Esophagus muscularis mucosa (tissue), 4 donors: ENCODE measurements at regions not wholly inside any gene's neighbourhood (a gene's known extent, or its start where the extent isn't known, plus 50 kb on each side); places are given as distances from the start of the nearest gene placed in this dataset.

Source experiments
- DNase-seq: peaks from one replicate; pipeline ENCODE4 v3.0.0-alpha.2; 2017; ENCODE audit errors: extremely low spot score
- H3K27ac ChIP-seq, 4 donors: fragments of 200-600 bp; sonication (generic); replicated peaks in 1 of 4; 1 replicate in 3 of 4; 2 replicates in 1 of 4; pipeline ENCODE4 v1.5.1; 2016 to 2019; ENCODE audit warnings: mild to moderate bottlenecking in 1 of 4
- H3K27me3 ChIP-seq, 4 donors: fragments of 200-600 bp; sonication (generic); one replicate each; pipeline versions ENCODE4 v1.5.1 to v1.6.0; 2016 to 2019
- H3K36me3 ChIP-seq, 4 donors: fragments of 200-600 bp; sonication (generic); one replicate each; pipeline ENCODE4 v1.5.1; 2016 to 2019
- H3K4me1 ChIP-seq, 4 donors: fragments of 200-600 bp; sonication (generic); one replicate each; pipeline ENCODE4 v1.5.1; 2016 to 2019
- H3K4me3 ChIP-seq, 4 donors: fragments of 200-600 bp; sonication (generic); 1 replicate in 2 of 4; 2 replicates in 2 of 4; pipeline ENCODE4 v1.5.1; 2016 to 2019; ENCODE audit warnings: mild to moderate bottlenecking in 4 of 4, moderate library complexity in 1 of 4
- H3K9me3 ChIP-seq, 4 donors: fragments of 200-600 bp; sonication (generic); 1 replicate in 3 of 4; 2 replicates in 1 of 4; pipeline ENCODE4 v1.5.1; 2016 to 2019
- CTCF ChIP-seq, 3 experiments: fragments of 200-600 bp in 2 of 3; fragments of 450-650 bp in 1 of 3; sonication (generic) in 2 of 3; IDR thresholded peaks; one replicate each; pipeline ENCODE4 v1.5.1; 2017 to 2019; ENCODE audit warnings: antibody characterized with exemption in 3 of 3, mild to moderate bottlenecking in 2 of 3, moderate library complexity in 1 of 3
- EP300 ChIP-seq: sonication (generic); formaldehyde crosslinking; IDR thresholded peaks from one replicate; pipeline ENCODE4 v1.6.1; 2017; ENCODE audit warnings: antibody characterized with exemption
- POLR2A ChIP-seq: fragments of 450-650 bp; IDR thresholded peaks from one replicate; pipeline ENCODE4 v1.6.1; 2017; ENCODE audit warnings: antibody characterized with exemption, moderate library complexity, mild to moderate bottlenecking, low read depth
- POLR2AphosphoS5 ChIP-seq, 2 donors: sonication (generic); formaldehyde crosslinking; IDR thresholded peaks; one replicate each; pipeline ENCODE4 v1.6.1; 2017; ENCODE audit warnings: antibody characterized with exemption in 2 of 2
- WGBS: methylation state at CpG from one replicate; pipeline ENCODE4 v1.1.5; 2018; 5-methylcytosine and 5-hydroxymethylcytosine counted together
- intact Hi-C: fragments of 100-400 bp; cut with DNase I; formaldehyde crosslinking; loops from one replicate; pipeline ENCODE4 v1.15.1; 2023

DNA sequence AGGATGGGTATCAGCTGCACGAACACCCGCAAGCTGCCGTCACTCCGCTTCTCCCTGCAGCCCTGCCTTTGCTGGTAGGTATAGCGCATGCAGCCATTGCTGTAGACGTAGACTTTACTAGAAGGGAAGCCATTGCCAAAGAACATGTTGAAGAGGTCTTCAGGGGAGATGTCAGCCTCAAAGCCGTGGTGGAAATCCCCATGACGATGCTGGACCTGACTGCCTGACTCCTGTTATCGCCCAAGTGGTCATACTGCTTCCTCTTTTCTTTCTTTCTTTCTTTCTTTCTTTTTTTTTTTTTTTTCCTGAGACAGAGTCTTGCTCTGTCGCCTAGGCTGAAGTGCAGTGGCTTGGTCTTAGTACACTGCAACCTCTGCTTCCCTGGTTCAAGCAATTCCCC, 68.7 kb upstream of the SPRED2 start:
- no peaks in the 10 kb centered on the region for H3K27me3 ChIP-seq
- no peaks in the 10 kb centered on the region for H3K9me3 ChIP-seq
- H3K4me3 ChIP-seq, result no peak overlapping the region
- no peak overlapping the region for H3K27ac ChIP-seq
- 92% methylated on average over 10 of the region's 10 CpGs for WGBS
- no peaks in the 10 kb centered on the region for H3K36me3 ChIP-seq
- intact Hi-C loops, result no loop called here
- TF ChIP-seq POLR2A, result no peak
- no peak for TF ChIP-seq CTCF (IDR thresholded peaks at IDR 0.05)
- TF ChIP-seq EP300, result no peak
- no peak for TF ChIP-seq POLR2AphosphoS5 (IDR thresholded peaks at IDR 0.05)
- no peaks in the 10 kb centered on the region for H3K4me1 ChIP-seq
- no peak for DNase-seq

DNA sequence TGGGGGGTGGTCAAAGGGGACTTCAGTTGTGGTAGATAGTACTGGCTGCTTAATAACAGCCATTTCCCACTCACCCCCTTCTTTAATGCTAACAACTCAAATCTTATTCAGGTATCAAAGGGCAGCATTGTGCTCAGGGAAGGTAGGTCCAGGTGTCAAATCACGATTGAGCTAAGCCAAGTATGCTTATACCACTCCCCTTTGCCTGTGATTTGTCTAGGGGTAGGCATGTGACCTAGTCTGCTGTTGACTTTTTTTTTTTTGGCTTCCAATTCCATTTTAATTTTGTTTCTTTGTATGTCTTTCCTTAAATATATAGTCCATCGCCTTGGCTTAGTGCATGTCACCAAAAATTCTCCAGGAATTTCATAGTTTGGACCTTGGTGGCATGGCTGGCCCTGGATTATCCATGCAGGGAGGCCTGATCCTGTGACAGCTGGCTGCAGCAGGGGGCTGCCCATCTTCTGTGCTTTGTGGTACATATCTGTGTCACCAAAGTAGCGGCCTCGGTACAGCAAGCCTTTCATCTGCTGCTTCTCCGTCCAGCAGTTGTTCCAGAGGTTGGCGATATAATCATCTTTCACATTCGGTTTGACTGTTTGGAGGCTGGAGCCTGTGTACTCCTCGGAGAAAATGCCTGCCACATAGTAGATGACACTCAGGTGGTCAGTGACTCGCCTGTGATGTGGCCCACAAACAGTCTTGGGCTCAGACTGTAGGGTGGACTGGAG, 68.1 kb upstream of the SPRED2 start:
- intact Hi-C loops, result no loop called here
- Histone ChIP-seq H3K4me1 (no peaks in the 10 kb centered on the region), H3K36me3 (no peaks in the 10 kb centered on the region), H3K4me3 (no peak overlapping the region), H3K27me3 (no peaks in the 10 kb centered on the region), H3K27ac (no peak overlapping the region), H3K9me3 (no peaks in the 10 kb centered on the region)
- 92% methylated on average over 8 of the region's 9 CpGs for WGBS
- no peak for DNase-seq
- TF ChIP-seq POLR2AphosphoS5 (IDR thresholded peaks at IDR 0.05) (no peak), EP300 (no peak), POLR2A (no peak), CTCF (IDR thresholded peaks at IDR 0.05) (no peak)

- Histone ChIP-seq H3K9me3 (no peaks in the 10 kb centered on the region), H3K27ac (no peak overlapping the region), H3K36me3 (no peaks in the 10 kb centered on the region), H3K27me3 (no peaks in the 10 kb centered on the region), H3K4me1 (no peaks in the 10 kb centered on the region), H3K4me3 (no peak overlapping the region)
- WGBS, result 52% methylated on average over 6 of the region's 6 CpGs
- TF ChIP-seq CTCF (IDR thresholded peaks at IDR 0.05), result no peak
- TF ChIP-seq POLR2AphosphoS5 (IDR thresholded peaks at IDR 0.05), result no peak
- TF ChIP-seq POLR2A, result no peak
- no peak for TF ChIP-seq EP300
- DNase-seq, result no peak
- intact Hi-C loops, result no loop called here
Observed at GRCh38 chr2:65499216-65499615, 66.8 kb upstream of the SPRED2 start.

DNA sequence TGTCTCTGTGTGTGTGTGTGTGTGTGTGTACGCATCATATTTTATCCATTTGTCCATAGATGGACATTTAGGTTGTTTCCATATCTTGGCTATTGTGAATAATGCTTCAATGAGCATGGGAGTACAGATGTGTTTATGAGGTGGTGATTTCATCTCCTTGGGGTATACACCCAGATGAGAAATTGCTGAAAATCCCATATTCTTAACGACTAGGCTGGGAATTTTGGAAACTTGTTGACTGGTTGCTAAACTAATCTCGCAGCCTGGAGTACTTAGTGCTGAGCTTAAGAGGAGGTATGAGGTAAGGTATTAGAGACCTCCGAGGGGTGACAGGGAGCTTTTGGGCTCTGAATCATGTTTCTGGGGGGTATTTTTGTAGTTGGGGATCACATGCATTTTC, 66.0 kb upstream of the SPRED2 start:
- Histone ChIP-seq H3K4me1 (no peaks in the 10 kb centered on the region), H3K27ac (no peak overlapping the region), H3K27me3 (no peaks in the 10 kb centered on the region), H3K36me3 (no peaks in the 10 kb centered on the region), H3K4me3 (no peak overlapping the region), H3K9me3 (no peaks in the 10 kb centered on the region)
- DNase-seq, result no peak
- 93% methylated on average over 4 of the region's 4 CpGs for WGBS
- intact Hi-C loops, result no loop called here
- TF ChIP-seq EP300 (no peak), POLR2A (no peak), POLR2AphosphoS5 (IDR thresholded peaks at IDR 0.05) (no peak), CTCF (IDR thresholded peaks at IDR 0.05) (no peak)
